ENCODE measurements at regions not wholly inside any gene's neighbourhood (a gene's known extent, or its start where the extent isn't known, plus 50 kb on each side); places are given as distances from the start of the nearest gene placed in this dataset.

DNA sequence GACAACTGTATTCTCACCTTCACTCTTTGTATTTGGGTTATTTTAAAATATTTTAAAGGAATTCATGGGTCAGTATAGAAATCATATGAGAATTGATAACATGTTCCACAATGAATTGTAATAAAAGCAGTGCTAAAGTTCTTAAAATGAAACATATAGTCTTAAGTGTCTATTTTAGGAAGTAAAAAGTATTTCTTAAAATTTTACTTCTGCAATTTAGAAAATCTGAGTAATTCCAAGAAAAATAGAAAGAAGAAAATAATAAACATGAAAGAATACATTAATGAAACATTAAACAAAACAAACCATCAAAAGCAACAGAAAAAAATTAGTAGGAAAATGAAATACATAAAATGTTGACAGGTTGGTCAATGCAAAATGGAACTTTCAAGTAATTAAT is 332.4 kb downstream of the ETS1 start:
- DNase-seq, result no peak

DNA sequence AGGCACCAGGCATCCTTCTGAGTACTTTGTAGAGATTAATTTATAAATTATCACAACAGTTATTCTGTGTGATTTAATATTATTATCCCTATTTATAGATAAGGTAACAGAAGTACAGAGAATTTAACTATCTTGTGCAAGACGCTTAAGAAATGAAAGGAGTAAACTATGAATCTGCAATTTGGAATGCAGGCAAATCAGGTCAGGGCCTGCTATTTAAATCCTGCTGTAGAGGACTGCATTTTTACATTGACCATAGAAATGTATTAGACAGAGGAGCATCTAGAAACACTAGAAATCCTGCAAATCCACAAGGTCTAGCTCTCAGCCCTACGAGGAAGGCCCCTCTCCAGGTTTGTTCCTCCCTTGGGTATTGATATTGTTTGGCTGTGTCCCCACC is 336.2 kb downstream of the ETS1 start:
- DNase-seq, result no peak

DNA sequence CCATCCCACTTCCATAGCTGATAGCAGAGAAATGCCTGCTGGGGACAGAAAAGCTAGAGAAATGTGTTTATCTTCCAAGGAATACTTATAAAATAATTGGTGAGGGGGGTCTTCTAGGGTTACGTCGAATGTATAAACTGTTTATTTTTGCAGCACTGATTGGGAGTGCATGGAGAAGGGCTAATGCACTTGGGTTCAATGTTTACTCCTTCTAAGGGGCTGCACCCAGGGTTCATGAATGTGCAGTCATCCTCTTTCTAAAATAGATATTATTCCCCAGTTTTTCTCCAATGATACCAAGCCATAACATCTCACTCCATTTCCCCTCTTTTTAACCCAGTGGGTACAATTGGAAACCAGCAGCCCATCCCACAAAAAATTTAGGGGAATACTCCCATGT is 336.9 kb downstream of the ETS1 start:
- no peak for DNase-seq

DNA sequence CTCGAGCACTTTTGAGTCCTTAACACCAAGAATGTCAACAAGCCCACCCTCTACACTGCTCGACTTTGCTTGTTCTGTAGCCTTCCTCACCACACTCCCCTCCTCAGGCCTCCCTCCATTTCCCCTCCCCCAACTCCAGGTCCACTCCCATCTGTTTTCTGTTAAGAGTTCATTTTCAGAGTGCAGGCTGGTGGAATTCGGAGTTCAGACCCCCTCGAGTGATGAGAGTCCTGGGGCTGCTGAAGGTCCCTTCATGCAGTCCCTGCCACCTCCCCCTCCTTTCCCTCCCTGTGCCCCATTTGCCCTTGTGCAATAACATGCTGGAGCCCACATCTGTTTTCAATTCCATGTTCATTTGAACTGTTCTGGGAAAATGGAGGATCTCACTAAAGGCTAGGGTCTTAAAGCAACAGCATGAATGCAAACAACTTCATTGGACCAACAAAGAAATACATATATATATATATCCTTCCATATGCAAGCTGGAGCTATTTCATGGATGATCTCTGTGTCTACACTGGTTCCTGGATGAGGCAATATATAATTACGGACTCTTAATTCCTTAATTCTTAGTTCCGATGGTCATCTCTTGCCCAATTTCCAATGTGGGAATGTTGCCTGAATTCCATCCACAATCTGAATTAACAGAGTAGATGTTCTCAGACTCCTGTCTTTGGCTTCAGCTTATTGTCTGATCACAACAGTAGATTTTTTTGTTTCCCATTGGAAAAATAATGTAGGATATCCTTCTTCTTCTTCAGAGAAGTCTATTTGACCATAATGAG is 340.4 kb downstream of the ETS1 start:
- DNase-seq, result no peak

DNA sequence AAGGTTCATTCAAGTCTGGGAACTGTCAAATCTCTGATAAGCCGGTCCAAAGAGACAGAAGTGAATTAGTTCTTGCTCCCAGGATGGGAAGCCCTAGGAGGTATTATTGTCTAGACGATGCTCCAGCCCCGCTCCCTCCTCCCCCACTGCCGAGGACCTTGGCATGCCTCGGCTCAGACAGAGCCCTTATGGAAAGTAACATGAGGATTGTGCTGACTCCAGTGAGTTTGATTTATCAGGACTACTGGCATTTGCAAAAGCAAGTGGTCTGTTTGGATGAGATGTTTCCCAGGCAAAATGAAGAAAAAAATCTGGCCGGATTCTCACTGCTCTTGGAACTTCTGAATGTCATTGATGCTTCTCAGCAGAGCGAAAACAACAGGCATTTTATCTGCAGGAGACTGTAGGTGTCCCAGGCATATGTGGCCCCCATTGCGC is 341.0 kb downstream of the ETS1 start:
- DNase-seq, result no peak

DNA sequence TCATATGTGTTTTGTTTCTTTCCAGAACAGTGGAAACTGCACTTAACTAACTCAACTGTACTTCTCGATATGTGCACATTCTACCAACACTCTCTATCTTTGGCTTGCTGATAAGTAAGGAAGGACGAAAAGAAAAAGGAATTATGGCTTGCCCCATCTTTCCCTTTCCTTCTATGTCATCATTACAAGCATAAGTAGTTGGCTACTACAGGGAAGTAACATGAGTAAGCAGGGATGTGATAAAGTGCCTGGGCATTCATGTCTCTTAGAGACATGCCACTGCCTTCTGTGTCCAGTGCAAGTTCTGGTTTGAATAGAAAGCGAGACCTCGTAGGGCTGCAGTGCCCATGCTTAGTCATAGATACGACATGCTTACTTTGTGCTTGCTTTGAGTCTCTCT is 342.5 kb downstream of the ETS1 start:
- DNase-seq, result no peak

DNA sequence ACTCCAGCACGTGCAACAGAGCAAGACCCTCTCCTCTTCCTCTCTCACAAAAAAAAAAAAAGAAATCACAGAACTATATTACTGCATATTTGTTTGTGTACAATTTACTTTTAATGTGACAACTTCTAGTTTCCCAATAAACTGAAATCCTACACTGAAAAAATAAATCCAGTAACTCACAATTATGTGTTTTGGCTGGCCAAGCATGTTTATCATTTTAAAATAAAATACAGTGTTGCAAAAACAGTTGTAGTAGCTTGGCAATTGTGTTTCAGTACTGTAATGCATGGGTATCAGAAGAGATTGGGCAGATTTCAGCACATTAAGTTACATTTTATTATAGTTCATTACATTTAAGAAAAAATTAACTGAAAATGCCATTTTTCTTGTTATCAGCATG is 344.9 kb downstream of the ETS1 start:
- no peak for DNase-seq

DNA sequence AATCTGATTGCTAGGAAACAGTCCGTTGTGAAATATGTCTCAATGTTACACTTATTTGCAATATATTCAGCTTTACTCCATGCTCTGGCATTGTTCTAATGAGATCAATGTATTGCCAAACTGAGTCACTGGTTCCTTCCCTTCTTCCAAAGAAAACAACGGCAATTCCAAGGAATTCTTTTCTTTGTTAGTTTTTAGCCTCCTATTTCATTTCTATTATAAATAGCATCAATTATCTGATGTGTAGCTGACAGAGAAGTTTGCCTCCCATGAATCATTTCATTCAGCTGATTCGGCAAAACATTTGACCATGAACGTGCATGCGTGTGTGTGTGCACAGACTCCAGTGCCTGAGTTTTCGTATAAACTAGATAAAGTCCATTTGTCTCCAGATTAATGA is 346.8 kb downstream of the ETS1 start:
- DNase-seq, result no peak

DNA sequence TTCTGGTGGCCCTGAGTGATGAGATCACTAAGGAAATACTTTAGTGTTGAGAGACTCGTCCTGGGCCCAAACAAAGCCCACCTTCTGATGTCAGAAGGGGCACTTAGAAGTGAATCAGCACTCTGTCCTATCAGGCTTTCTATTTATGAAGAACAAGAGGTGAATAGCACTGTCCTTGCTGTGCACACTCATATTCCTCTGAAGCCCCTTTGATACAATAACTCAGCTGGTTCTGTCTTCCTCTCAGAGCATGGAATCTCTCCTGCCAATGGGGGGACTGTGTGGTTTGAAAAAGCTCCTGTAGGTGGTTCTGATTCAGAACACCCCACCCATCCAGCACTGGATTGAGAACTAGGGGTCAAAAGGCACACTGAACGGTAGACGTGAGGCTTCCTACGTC is 348.1 kb downstream of the ETS1 start:
- DNase-seq, result no peak

DNA sequence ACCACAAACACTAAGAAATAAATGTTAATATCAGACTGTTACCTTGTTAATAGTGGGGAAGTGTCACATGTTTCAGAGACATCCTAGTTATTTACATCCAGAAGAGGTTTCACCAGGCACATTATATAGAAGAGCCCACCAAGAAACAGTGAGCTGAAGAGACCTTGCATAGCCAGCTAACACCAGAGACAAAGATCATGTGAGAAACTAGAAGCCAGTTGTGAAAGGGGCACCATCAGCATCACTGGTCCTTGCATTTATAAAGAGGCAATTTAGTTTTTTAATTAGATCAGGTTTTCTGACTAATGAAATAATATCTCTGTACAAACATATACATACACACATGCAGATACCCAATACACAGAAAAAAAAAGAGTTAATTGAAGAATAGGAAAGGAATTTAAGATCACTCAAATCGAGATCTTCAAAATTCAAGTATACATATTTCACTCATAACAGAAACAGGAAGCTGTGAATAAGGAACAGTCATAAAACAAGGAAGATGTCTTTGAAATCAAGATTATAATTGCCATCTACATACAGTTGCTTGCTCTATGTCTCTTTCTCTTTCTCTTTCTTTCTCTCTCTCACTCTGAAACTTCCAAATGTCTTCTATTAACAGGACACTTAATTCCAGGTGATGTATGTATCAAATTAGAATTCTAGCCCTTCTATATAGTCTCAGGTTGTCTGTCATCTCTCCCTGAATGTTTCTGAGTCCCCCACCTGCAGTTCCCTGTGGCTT is 348.7 kb downstream of the ETS1 start:
- DNase-seq, result no peak

DNA sequence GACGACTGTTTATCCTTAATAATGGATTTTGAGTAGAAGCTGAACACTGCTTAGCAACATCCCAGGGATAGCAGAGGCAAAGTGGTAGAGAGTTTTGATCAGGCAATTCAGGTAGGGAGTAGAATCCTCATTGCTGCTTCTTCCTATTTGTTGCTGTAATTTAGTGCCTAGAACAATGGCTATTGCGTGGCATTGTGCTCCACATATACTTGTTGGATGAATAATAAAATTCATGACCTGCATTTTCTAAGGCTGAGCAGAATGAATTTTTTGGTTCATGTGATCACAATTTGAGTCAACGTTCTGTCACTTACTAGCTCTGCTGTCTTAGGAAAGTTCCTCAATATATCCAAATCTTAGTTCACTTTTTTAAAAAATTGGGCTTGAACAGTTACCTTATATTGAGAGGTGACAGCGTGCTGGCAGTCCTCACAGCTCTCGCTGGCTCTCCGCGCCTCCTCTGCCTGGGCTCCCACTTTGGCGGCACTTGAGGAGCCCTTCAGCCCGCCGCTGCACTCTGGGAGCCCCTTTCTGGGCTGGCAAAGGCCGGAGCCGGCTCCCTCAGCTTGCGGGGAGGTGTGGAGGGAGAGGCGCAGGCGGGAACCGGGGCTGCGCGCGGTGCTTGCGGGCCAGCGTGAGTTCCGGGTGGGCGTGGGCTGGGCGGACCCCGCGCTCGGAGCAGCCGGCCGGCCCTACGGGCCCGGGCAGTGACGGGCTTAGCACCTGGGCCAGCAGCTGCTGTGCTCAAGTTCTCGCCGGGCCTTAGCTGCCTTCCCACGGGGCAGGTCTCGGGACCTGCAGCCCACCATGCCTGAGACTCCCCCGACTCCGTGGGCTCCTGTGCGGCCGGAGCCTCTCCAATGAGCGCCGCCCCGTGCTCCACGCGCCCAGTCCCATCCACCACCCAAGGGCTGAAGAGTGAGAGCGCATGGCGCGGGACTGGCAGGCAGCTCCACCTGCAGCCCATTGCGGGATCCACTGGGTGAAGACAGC is 350.6 kb downstream of the ETS1 start:
- no peak for DNase-seq

DNA sequence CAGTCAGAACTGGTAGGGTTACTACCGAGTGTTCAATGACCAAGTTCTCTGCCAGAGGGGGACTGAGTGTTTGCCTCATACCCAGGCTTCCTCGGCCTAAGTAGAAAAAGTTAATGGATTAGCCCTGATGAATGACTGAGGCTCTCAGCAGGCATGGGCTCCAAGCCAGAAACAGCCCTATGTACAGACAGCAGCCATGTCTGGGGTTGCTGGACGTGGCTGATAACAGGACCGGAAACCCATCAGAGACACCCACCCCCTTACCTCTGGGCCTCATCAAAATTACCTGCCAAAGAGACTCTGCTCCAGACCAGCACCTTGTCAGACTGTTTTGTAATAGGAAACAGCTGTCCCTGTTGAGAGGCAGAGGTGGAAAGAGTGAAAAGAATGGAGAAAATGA is 351.4 kb downstream of the ETS1 start:
- no peak for DNase-seq

DNA sequence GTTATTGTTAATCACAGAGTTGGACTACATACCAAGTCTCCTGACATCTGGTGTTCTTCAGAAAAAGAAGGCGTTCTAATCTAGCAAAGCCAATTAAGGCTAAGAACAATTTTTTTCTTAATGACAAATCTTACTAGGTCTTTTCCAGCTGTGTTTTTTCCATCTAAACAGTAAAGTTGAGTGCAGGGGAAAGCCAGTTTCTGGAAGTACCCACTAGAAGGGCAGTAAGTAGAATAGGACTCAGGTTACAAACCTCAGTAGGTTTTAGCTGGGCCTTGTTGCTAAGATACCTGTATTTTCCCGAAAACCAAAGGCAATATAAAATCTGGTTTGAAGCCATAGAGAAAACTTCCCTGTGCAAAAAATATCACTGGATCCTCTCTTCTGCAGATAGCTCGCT is 351.9 kb downstream of the ETS1 start:
- DNase-seq, result no peak

DNA sequence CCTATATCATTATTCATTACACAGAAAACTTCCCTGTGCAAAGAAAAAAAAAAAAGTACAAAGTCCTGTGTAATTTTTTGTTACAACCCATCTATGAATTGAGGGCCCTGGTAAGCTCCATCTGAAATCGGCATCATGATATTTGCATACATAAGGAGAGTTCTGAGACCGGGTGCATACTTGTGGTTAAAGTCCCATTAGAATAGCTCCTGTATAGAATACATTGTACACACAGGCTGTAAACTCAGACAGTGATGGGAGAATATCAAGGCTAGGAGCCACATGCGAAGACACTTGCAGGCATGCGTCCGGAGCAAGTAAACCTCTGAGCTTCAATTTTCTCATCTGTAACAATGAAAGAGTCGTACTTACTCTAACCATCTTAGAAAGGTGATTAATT is 353.2 kb downstream of the ETS1 start:
- DNase-seq, result no peak

DNA sequence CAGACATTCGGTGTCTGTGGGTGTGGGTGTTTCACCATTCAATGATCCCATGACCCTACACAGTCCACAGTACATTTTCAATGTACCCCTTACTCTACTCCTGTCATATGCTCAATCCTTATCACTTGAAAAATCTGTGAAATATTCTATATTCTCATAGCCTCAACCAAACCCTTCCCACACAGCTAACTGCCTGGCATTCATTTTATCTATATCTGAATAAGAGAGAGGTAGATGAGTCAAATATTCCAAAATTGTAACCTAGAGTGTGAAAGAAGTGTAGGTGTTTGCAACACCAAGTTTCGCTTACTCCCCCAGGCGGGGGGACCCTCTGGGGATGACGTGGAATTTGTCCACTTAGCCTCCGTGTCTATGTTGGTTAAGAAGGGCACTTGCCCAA is 354.8 kb downstream of the ETS1 start:
- DNase-seq, result no peak

DNA sequence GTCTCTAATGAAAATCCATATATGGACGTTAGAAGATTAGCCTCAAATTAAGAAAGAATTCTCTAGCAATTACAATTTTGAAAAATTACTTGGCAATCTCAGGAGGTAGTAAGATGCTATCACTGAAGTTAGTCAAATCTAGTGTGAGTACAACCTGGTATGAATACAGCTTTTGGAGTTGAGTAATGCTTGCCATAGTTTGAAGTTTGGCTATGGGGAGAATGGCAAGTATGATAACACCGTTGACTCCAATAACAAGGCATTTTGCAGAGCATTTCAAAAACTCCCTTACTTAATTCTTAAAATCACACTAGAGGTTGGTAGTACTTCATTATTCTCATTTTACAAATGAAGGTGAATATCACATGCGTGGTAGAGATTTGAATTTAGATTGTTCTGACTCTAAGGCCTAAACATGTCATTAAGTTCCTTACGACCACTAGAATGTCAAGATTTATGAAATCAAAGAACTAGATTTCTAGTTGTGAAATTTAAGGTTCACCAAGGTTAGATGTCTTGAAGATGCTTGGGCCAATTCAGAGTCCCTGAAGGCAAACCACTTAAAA is 355.4 kb downstream of the ETS1 start:
- no peak for DNase-seq

DNA sequence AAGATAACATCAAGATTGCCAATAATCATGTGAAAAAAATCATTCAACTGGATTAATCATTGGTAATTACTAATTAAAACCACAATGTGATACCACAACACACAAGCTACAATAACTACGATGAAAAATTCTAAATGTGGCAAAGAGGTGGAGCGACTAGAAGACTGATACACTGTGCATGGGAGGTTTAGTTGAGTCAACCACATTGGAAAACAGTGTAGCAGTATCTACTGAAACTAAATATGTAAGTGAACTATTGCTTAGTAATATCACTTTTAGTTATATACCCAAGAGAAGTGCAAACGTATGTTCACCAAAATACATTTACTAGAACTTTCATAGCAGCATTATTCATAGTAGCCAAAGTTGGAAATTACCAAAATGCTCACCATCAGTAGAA is 359.9 kb downstream of the ETS1 start:
- DNase-seq, result no peak

DNA sequence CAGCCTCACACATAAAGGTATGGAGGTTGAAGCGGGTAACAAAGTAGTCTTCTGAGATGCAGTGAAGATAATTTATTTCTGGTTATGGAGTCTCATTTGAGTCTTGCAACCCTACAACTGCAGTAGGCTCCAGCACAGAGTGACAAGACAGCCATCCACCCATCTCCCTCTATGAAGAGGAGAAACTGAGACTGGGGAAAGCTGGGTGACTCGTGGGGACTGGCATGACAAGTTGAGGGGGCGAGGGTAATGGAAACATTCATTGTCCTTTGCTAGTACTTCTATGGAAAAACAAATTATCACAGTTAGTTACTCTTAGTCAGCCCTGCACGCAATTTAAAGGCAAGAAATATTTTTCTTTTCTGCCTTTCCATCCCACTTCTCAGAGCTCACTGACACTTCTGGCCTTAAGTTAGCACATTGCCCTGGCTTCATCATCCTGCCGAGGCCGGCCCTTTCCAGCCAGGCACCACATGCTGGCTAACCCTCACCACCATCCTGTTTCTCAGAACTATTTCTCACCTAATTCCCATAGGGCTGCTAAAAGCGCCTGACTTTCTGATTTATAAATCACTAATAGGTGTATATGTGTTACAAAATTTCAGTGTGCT is 361.1 kb downstream of the ETS1 start:
- no peak for DNase-seq

DNA sequence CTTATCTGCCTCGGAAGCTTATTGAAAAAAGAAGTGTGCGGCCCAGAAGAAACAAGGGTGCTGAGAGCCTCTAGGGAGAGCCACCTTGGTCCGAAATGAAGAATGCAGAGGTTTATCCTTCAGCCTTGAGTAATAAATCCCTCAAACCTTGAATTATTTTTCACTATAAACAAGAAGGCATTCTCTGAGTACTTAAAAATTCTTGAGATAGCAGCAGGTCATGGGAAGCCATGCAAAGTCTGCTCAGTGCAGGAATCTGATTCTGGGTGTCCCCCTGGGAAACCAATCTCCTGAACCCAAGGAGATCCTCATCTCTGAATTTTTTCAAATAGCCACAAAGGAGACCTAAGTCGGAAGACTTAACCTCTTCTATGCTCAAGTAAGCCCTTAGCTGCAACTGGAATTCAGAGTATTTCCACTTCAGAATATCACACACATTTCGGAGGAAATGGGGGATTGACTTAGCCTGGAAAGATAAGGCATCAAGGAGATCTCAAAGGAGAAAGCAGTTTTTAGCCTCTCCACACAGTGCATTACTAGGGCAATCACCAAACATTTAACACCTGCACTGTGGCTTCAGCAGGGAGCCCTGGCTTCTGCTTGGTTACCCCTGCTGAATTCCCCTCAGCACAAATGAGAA is 365.0 kb downstream of the ETS1 start:
- DNase-seq, result no peak

DNA sequence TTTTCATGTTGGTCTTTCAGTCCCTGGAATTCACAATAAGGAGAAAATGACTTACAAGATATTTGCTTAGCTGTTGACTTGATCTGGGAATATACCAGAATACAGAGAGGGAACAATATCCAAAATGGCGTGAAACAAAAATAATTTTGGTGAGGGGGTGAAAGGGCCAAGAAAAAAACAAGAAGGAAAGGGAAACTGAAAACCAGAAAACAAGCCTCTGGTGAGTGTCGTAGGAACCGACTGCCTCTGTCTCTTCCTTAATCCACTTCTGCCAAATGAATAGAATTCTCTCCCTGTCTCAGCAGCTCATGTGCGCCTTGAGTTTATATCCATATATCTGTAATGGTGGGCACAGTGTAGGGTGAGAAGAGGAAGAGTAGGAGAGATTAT is 367.6 kb downstream of the ETS1 start:
- no peak for DNase-seq

DNA sequence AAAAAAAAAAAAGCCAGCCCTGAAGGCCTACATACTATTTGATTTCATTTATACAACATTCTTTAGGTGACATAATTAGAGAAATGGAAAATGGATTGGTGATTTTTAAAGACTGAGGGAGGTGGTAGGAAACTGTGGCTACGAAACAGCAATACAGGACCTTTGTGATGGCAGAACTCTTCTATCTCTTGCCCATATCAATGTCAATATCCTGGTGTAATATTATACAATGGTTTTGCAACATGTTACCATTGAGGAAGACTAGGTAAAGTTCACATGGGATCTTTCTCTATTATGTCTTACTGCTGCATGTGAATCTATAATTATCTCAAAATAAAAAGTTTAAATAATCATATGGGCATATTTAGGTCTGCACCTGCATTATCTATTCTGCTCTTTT is 371.2 kb downstream of the ETS1 start:
- no peak for DNase-seq

DNA sequence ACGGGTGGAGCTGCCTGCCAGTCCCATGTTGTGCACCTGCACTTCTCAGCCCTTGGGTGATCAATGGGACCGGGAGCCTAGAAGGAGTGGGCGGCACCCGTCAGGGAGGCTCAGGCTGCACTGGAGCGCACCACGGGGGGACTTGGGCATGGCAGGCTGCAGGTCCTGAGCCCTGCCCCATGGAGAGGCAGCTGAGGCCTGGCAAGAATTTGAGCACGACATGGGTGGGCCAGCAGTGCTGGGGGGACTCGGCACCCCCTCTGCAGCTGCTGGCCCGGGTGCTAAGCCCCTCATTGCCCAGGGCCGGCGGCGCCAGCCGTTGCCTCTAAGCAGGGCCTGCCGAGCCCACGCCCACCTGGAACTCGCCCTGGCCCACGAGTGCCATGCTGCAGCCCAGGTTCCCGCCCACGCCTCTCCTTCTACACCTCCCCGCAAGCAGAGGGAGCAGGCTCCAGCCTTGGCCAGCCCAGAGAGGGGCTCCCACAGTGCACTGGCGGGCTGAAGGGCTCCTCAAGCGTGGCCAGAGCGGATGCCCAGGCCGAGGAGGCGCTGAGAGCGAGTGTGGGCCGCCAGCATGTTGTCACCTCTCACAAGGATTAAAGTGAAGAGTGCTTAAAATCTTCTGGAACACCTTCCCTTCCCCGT is 372.0 kb downstream of the ETS1 start:
- DNase-seq, result no peak

All from CD4-positive, alpha-beta T cell treated with Interleukin-17A for 4 hours (primary cell).